ENCODE measurements at regions not wholly inside any gene's neighbourhood (a gene's known extent, or its start where the extent isn't known, plus 50 kb on each side); places are given as distances from the start of the nearest gene placed in this dataset.

DNA sequence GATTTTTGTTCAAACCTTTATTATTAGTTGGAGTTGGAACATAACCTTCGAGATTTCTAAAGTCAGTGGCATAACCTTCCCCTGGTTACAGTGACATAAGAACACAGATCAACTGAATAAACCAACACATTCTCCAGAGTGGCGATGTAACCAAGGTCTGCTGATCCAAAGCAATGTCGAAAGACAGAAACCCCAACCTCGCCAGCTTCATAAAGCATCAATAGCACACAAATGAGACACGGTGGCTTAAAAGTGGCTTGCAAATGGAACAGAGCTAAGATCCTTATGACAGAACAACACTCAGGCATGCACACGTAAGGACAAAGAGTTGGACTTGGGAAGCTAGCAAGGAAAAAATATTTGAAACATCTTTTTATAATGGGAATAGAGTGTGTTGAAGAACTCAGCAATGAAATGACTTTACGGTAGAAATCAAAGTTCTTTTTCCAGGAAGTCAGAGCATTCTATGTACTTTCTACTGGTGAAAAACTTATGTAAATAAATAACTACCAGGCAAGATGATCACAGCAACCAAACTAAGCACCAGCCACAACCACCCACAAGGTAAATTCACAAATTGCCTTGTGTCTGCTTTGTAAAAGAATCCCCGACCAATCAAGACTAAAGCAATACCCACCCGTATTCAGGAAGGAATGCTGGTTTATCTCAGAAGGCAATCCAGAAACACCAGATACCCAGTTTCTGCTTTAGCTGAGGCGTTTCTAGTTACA, 61.0 kb upstream of the NHSL1 start:
- Histone ChIP-seq H3K36me3 (no peaks in the 10 kb centered on the region), H3K9me3 (no peaks in the 10 kb centered on the region), H3K4me1 (peaks cover 0 to 2% of the 10 kb centered on the region in 2 donors), H3K27ac (no peak overlapping the region), H3K4me3 (no peak overlapping the region), H3K27me3 (no peaks in the 10 kb centered on the region)
- TF ChIP-seq POLR2A (IDR thresholded peaks at IDR 0.05) = no peak
- TF ChIP-seq, protein P1, sequence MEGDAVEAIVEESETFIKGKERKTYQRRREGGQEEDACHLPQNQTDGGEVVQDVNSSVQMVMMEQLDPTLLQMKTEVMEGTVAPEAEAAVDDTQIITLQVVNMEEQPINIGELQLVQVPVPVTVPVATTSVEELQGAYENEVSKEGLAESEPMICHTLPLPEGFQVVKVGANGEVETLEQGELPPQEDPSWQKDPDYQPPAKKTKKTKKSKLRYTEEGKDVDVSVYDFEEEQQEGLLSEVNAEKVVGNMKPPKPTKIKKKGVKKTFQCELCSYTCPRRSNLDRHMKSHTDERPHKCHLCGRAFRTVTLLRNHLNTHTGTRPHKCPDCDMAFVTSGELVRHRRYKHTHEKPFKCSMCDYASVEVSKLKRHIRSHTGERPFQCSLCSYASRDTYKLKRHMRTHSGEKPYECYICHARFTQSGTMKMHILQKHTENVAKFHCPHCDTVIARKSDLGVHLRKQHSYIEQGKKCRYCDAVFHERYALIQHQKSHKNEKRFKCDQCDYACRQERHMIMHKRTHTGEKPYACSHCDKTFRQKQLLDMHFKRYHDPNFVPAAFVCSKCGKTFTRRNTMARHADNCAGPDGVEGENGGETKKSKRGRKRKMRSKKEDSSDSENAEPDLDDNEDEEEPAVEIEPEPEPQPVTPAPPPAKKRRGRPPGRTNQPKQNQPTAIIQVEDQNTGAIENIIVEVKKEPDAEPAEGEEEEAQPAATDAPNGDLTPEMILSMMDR (IDR thresholded peaks at IDR 0.05) = no peak
- intact Hi-C loops (cut with DNase I; ENCODE audit: low total_unique reads) = no loop called here
- DNase-seq = no peak

DNA sequence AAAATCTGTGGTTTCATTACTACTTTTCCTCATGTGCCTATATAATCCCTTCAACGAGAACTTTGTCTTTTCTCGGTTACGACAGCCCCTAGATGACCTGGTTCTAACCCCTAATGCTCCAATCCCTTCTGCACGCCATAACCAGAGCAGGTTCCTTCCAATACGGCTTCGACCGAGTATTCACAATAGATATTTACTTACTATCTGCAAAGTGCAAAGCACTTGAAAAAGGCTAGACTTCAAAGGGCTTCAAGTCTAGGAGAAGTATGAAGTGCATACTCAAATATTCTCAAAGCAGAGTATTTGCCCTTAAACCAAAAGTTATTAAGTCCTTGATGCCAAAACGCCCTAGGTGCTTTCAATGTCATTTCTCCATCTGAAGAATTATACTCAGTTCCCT, 63.4 kb upstream of the NHSL1 start:
- no peaks in the 10 kb centered on the region for H3K36me3 ChIP-seq
- H3K27me3 ChIP-seq = no peaks in the 10 kb centered on the region
- DNase-seq = no peak
- no peak overlapping the region for H3K4me3 ChIP-seq
- intact Hi-C loops (cut with DNase I; ENCODE audit: low total_unique reads) = no loop called here
- H3K27ac ChIP-seq = no peak overlapping the region
- H3K9me3 ChIP-seq = no peaks in the 10 kb centered on the region
- no peaks in the 10 kb centered on the region for H3K4me1 ChIP-seq
- TF ChIP-seq, protein P1 (IDR thresholded peaks at IDR 0.05) = no peak
- no peak for TF ChIP-seq POLR2A (IDR thresholded peaks at IDR 0.05)

GRCh38 chr6:138563231-138563630, 63.9 kb upstream of the NHSL1 start:
- no peaks in the 10 kb centered on the region for H3K9me3 ChIP-seq
- no peak overlapping the region for H3K4me3 ChIP-seq
- intact Hi-C loops (cut with DNase I; ENCODE audit: low total_unique reads) = no loop called here
- DNase-seq = no peak
- H3K27ac ChIP-seq = no peak overlapping the region
- no peaks in the 10 kb centered on the region for H3K27me3 ChIP-seq
- TF ChIP-seq, protein P1 (IDR thresholded peaks at IDR 0.05) = no peak
- TF ChIP-seq POLR2A (IDR thresholded peaks at IDR 0.05) = no peak
- no peaks in the 10 kb centered on the region for H3K4me1 ChIP-seq
- no peaks in the 10 kb centered on the region for H3K36me3 ChIP-seq

- H3K4me1 ChIP-seq = no peaks in the 10 kb centered on the region
- H3K36me3 ChIP-seq = no peaks in the 10 kb centered on the region
- no peaks in the 10 kb centered on the region for H3K9me3 ChIP-seq
- no peak overlapping the region for H3K4me3 ChIP-seq
- intact Hi-C loops (cut with DNase I; ENCODE audit: low total_unique reads) = no loop called here
- no peak for DNase-seq
- no peaks in the 10 kb centered on the region for H3K27me3 ChIP-seq
- no peak overlapping the region for H3K27ac ChIP-seq
- no peak for TF ChIP-seq POLR2A (IDR thresholded peaks at IDR 0.05)
- TF ChIP-seq, protein P1 (IDR thresholded peaks at IDR 0.05) = no peak
Observed at GRCh38 chr6:138563650-138564049, 64.4 kb upstream of the NHSL1 start.

- no peak overlapping the region for H3K27ac ChIP-seq
- no peaks in the 10 kb centered on the region for H3K4me1 ChIP-seq
- H3K4me3 ChIP-seq = no peak overlapping the region
- no peaks in the 10 kb centered on the region for H3K36me3 ChIP-seq
- H3K27me3 ChIP-seq = no peaks in the 10 kb centered on the region
- no peaks in the 10 kb centered on the region for H3K9me3 ChIP-seq
- TF ChIP-seq POLR2A (IDR thresholded peaks at IDR 0.05) = no peak
- TF ChIP-seq, protein P1 (IDR thresholded peaks at IDR 0.05) = no peak
- intact Hi-C loops (cut with DNase I; ENCODE audit: low total_unique reads) = no loop called here
- DNase-seq = no peak
Observed at GRCh38 chr6:138564170-138564721, 65.0 kb upstream of the NHSL1 start.

Measured in uterus (tissue), 3 donors.